K562 (cell line): ENCODE measurements at regions not wholly inside any gene's neighbourhood (a gene's known extent, or its start where the extent isn't known, plus 50 kb on each side); places are given as distances from the start of the nearest gene placed in this dataset.
"Not testable (repeated sequence)": the region's sequence is repeated elsewhere in the genome, so short reads cannot be mapped to it uniquely, and the experiment has no call there.

Source experiments
- ID3 ChIP-seq, 2 experiments: fragments of 250-450 bp in 1 of 2; fragments of 450-650 bp in 1 of 2; sonication (Bioruptor Pico) in 1 of 2; IDR thresholded peaks; 2 replicates each; pipeline versions ENCODE4 v1.6.1 to v1.8.0; 2016 to 2021; ENCODE audit warnings: mild to moderate bottlenecking in 2 of 2, moderate library complexity in 2 of 2, missing compliant biosample characterization in 1 of 2, missing genetic modification characterization in 1 of 2
- MEF2D ChIP-seq: conservative IDR thresholded peaks from 2 replicates; pipeline ENCODE4 v1.6.1; 2016; ENCODE audit warnings: low read depth, missing genetic modification characterization, missing compliant biosample characterization
- RAD21 ChIP-seq, 2 experiments: fragments of 250-450 bp in 1 of 2; fragments of 450-650 bp in 1 of 2; sonication (Bioruptor Pico) in 1 of 2; formaldehyde crosslinking in 1 of 2; IDR thresholded peaks in 1 of 2; conservative IDR thresholded peaks in 1 of 2; 2 replicates each; pipeline versions ENCODE4 v1.4.0 to v1.8.0; 2020 to 2022; ENCODE audit warnings: mild to moderate bottlenecking in 2 of 2, moderate library complexity in 1 of 2
- RNF219 ChIP-seq: fragments of 250-450 bp; sonication (Bioruptor Pico); IDR thresholded peaks from 2 replicates; pipeline ENCODE4 v1.5.0; 2022; ENCODE audit warnings: mild to moderate bottlenecking
- ZBTB40 ChIP-seq, 2 experiments: fragments of 450-650 bp in 1 of 2; sonication (generic) in 1 of 2; formaldehyde crosslinking in 1 of 2; IDR thresholded peaks; 2 replicates each; pipeline versions ENCODE4 v1.7.1 to v1.9.0; 2016 to 2022; ENCODE audit warnings: inconsistent platforms in 1 of 2, mild to moderate bottlenecking in 1 of 2, missing genetic modification reagents in 1 of 2
- ZNF224 ChIP-seq: sonication (generic); formaldehyde crosslinking; IDR thresholded peaks from 2 replicates; pipeline ENCODE4 v1.8.0; 2022; ENCODE audit warnings: mild to moderate bottlenecking, missing genetic modification reagents

GRCh38 chr11:23484146-23484545, 623.9 kb upstream of the CCDC179 start:
- TF ChIP-seq ZNF224; MEF2D; ZBTB40 (IDR thresholded peaks at IDR 0.05); ZBTB40 (CRISPR knock-in tag; IDR thresholded peaks at IDR 0.05); RNF219 (CRISPR knock-in tag); RAD21 (CRISPR knock-in tag; conservative IDR thresholded peaks at IDR 0.05 in 1 of 2, IDR thresholded peaks at IDR 0.05 in 1 of 2); ID3 (CRISPR knock-in tag; IDR thresholded peaks at IDR 0.05); ID3 (tag; IDR thresholded peaks at IDR 0.05): not testable (repeated sequence)
